ENCODE measurements at regions not wholly inside any gene's neighbourhood (a gene's known extent, or its start where the extent isn't known, plus 50 kb on each side); places are given as distances from the start of the nearest gene placed in this dataset.
"Not testable (repeated sequence)": the region's sequence is repeated elsewhere in the genome, so short reads cannot be mapped to it uniquely, and the experiment has no call there.

DNA sequence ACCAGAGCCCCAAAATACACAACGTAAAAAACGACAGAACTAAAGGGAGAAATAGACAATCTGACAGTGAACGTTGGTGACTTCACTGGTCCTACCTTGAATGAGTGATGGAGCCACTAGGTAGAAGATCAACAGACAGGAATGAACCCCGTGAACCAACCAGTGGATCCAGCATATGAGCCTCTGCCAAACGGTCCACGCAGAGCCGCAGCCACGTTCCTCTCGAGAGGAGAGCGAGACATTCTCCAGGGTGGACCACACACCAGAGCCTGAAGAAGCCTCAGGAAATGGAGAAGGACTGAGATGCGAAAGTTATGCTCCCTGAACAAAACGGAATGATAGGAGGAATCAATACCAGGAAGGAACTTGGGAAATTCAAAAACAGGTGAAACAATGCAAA is 178.4 kb downstream of the RTP5 start:
- no peak for DNase-seq (ENCODE audit: low read depth)

DNA sequence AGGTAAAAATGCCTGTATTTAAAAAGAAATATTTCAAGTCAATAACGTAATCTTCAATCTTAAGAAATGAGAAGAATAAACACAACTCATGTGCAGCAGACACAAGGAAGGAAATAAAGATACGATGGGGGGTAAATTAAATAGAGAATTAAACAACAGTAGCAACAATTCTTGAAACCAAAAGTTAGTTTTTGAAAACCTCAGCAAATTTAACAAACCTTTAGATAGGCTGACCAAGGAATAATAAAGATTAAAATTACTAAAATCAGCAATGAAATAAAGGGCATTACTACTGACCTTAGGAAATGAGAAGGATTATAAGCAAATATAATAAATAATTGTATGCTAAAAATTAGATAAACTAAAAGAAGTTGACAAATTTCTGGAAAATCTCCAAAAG is 178.9 kb downstream of the RTP5 start:
- no peak for DNase-seq (ENCODE audit: low read depth)

- not testable (repeated sequence) for DNase-seq (ENCODE audit: low read depth)
Observed at GRCh38 chr2:242049492-242049891, 180.0 kb downstream of the RTP5 start.

DNA sequence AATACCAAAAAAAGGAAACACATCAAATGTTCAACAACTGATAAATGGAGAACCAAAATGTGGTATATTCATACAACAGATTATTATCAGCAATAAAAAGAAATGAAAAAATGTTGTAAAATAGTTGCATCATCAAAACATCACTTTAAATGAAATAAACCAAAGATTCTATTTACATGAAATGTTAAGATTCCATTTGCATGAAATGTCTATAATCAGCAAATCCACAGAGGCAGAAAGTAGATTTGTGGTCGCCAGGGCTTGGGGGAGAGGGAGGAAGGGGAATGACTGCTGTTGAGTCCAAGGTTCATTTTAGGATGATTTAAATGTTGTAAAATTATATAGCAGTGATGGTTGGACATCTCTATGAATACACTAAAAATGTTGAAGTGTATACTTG is 181.9 kb downstream of the RTP5 start:
- DNase-seq (ENCODE audit: low read depth): no peak

- DNase-seq (ENCODE audit: low read depth): no peak
Observed at GRCh38 chr2:242052421-242052820, 182.9 kb downstream of the RTP5 start.

DNA sequence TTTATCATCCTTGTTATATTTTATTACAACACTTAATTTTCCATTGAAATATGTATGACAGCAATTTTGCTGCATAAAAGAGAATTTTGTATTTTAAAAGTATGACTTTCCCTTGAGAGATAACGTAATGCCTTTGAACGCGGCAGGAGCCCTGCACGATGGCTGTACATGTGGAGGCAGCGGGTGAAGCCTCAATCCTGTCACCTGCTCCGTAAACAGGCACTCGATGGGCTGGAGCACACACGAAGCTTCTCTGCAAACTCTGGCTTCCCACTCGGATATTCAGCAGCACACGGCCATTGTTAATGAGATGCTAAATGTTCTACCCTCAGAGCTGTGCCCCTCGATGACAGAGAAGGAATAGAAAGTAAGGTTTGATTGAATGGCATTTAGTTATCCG is 184.4 kb downstream of the RTP5 start:
- no peak for DNase-seq (ENCODE audit: low read depth)

GRCh38 chr2:242054406-242054805 is 184.9 kb downstream of the RTP5 start:
- no peak for DNase-seq (ENCODE audit: low read depth)

GRCh38 chr2:242054881-242055801 is 185.6 kb downstream of the RTP5 start:
- no peak for DNase-seq (ENCODE audit: low read depth)

DNA sequence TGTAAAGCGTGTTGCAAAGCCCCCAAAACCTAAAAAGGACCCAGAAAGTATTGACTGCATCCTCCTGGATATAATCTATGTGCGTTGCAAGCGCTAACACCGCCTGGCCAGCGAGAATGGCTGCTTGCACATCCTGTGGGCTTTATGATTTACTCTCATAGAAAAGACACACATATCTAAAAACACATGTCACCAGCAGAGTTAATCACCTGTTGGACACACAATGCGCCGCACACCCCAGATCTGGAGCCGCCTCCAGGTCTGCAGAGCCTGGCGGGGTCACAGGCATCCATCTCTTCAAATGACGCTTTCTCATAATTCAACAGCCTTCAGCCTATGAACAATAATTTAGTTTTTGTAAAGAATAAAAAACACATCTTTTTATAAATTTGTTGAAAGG is 186.5 kb downstream of the RTP5 start:
- DNase-seq (ENCODE audit: low read depth): no peak

- no peak for DNase-seq (ENCODE audit: low read depth)
Observed at GRCh38 chr2:242056785-242057184, 187.3 kb downstream of the RTP5 start.

DNA sequence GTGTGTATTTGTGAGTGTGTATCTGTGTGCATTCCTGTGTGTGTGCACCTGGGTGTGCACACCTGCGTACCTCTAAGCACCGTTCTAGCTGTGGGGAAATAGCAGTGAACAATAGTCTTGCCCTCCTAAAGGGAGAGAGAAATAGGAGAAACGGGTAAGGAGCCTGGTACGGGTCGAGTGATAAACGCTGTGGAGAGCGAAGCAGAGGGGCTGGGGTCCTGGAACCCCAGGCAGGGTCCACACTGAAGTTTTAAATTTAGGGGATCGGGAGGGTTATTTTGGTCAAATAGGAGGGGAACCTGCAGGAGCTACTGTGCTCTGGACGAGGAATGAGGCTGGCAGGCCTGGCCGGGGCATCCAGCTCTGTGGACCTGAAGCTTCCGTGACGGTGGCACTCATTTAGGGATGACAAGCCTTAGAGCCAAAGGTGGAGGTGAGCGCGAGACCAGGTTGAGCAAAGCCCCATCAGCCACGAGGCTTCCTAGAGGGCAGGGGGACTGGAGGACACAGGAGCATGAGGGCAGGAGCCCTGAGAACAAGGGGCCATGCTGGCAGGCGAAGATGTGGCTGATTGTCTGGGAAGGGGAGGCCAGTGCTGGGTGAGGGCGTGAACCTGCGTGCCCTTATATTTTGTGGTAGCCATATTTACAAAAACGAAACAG is 188.0 kb downstream of the RTP5 start:
- DNase-seq (ENCODE audit: low read depth): no peak

DNA sequence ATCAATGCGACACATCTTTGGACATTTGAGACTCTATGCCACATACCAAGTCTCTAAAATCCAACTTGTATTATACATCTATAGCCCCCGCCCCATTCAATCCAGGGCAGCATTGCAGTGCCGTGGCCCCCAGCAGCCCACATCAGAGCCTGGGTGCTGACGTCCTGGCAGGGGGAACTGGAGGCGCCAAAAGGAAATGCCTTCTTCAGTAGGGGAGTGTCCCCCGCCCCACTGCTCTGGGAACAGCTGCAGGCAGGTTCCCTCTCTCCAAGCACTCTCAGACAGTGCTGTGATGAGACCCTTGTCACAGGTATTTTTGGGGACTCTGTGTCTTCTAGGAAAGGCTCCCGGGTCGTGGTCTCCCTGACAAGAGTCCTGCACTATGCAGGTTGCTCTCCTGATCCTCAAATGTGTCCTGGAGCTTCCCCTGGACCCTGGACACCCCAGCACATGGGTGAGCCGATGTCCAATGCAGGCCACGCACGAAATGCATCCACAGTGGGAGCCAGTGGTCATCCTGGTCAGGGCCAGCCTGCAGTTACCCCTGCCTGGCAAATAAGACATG is 188.7 kb downstream of the RTP5 start:
- no peak for DNase-seq (ENCODE audit: low read depth)

GRCh38 chr2:242059566-242059965 is 190.0 kb downstream of the RTP5 start:
- no peak for DNase-seq (ENCODE audit: low read depth)

- DNase-seq (ENCODE audit: low read depth): no peak
Observed at GRCh38 chr2:242060212-242060835, 190.8 kb downstream of the RTP5 start.

DNA sequence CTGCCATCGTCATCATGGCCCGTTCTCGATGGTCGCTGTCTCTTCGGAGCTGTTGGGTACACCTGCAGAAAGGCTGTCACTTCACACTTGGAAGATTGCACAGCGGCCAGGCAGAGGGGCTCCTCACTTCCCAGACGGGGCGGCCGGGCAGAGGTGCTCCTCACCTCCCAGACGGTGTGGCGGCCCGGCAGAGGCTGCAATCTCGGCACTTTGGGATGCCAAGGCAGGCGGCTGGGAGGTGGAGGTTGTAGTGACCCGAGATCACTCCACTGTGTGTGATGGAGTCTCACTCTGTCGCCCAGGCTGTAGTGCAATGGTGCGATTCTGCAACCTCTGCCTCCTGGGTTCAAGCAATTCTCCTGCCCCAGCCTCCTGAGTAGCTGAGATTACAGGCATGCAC is 192.4 kb downstream of the RTP5 start:
- DNase-seq (ENCODE audit: low read depth): not testable (repeated sequence)

- no peak for DNase-seq (ENCODE audit: low read depth)
Observed at GRCh38 chr2:242063436-242063835, 193.9 kb downstream of the RTP5 start.

- DNase-seq (ENCODE audit: low read depth): no peak
Observed at GRCh38 chr2:242063850-242064249, 194.3 kb downstream of the RTP5 start.

DNA sequence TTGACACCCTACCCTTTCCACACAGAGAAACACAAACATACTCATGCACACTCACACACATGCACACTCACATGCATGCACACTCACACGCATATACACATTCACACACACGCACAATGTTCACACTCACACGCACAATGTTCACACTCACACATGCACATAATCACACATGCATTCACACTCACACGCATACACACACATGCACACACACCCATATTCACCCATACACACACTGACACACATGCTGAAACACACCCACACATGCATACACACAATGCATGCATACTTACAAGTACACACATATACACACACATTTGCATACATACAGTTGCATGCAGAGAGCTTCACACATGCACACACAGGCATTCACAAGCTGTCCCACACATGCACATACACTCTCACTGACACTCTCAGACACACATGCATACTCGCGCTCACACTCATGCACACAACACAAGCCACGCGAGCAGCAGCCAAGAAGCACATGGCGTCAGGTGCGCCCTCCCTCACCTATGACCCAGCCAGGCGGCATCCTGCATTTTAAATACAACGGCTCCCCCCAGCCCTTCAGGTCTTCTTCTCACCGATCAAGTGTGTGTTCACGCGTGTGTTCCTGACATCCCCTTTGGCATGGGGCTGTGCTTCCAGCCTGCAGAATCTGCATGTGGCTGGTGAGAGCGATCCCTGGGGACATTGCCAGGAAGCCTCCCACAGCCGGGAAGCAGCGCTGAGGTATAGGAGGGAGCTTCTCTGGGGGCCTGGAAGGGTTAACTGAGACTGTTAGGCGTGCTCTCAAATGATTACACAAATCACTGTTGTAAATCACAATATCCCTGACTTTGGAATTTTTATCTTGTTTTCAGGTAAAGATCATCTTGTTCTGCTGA is 195.1 kb downstream of the RTP5 start:
- DNase-seq (ENCODE audit: low read depth): no peak

DNA sequence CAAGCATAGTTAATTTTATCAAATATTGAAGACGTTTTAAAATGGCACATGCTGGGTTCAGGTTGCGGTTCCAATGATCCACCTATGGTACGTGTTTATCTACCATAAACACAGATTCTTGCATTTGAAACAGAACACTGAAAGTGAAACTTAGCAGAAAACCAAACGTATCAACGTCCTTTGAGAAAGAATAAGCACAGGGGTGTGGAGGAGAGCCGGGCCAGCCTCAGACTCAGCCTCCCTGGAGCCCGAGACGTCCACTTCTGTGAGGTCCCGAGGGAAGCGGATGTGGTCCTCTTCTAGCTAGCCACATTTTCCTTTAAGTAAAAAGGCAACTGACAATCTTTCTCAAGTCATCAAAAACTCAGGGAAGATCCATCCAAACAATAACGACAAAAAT is 195.9 kb downstream of the RTP5 start:
- DNase-seq (ENCODE audit: low read depth): no peak

DNA sequence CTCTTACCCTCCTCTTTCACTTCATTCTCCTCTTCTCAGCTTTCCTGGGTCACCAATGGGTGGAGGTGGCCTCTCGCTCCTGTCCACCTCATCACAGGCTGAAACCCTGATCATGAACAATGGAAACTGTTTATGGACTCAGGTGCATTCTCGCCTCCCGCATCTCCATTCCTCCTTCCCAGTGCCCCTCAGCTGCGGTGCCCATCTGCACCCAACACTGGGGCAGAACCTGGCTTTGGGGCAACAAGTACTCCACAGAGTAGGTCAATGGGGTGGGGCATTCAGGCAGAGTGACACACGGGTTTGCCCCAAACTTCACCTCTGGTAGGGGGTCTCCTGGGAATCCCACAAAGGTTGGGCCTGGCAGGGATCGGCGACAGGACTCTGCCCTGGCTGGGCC is 199.5 kb downstream of the RTP5 start:
- DNase-seq (ENCODE audit: low read depth): no peak

GRCh38 chr2:242069938-242070395 is 200.4 kb downstream of the RTP5 start:
- not testable (repeated sequence) for DNase-seq (ENCODE audit: low read depth)

GRCh38 chr2:242070726-242071125 is 201.2 kb downstream of the RTP5 start:
- DNase-seq (ENCODE audit: low read depth): not testable (repeated sequence)
